ENCODE measurements at regions not wholly inside any gene's neighbourhood (a gene's known extent, or its start where the extent isn't known, plus 50 kb on each side); places are given as distances from the start of the nearest gene placed in this dataset.
"Not testable (repeated sequence)": the region's sequence is repeated elsewhere in the genome, so short reads cannot be mapped to it uniquely, and the experiment has no call there.

- DNase-seq (ENCODE audit: low read depth): no peak
These were observed 172.3 kb upstream of the TSC22D1 start for GRCh38 chr13:44748439-44748838.

DNA sequence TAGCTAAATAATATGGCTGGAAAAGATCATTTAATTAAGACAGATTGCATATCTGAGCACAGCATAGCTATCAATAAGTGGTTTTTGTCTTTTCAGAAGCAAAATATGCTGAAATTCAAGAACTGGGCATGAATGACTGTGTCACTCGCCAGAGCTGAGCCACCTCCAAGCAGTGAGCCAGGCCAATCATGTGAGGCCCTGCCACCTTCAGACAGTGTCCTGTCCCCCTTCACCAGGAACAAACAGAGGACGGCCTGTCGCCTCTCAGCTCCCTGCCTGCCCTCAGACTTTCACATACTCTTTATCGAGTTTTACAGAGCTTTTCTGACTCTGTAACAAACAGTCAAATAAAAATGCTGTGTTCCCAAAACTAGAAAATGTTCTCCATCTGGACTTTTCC, 171.0 kb upstream of the TSC22D1 start:
- DNase-seq (ENCODE audit: low read depth): no peak

- no peak for DNase-seq (ENCODE audit: low read depth)
These were observed 170.6 kb upstream of the TSC22D1 start for GRCh38 chr13:44746690-44747089.

GRCh38 chr13:44744880-44745633, 168.9 kb upstream of the TSC22D1 start:
- no peak for DNase-seq (ENCODE audit: low read depth)

- no peak for DNase-seq (ENCODE audit: low read depth)
These were observed 163.4 kb upstream of the TSC22D1 start for GRCh38 chr13:44739539-44739938.

- DNase-seq (ENCODE audit: low read depth): no peak
These were observed 163.0 kb upstream of the TSC22D1 start for GRCh38 chr13:44739120-44739519.

- DNase-seq (ENCODE audit: low read depth): no peak
These were observed 162.3 kb upstream of the TSC22D1 start for GRCh38 chr13:44738463-44738862.

DNA sequence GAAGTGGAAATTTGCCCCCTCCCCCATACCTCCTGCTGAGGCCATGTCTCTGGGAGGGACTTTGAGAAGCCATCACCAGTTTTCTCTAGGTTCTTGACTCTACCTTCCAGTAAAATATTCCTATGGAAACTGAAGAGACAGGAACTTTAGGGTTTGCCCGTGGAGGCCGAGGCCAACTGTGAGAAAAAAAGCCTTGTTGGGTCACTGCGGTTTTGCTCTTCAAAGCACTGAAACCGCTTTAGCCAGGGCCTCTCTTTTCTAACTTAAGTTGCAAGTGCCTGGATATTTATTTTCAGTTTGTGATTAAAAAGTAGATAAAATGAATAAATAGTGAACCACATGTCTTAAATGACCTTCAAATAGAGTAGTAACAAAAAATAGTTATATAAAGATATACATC, 159.7 kb upstream of the TSC22D1 start:
- no peak for DNase-seq (ENCODE audit: low read depth)

DNA sequence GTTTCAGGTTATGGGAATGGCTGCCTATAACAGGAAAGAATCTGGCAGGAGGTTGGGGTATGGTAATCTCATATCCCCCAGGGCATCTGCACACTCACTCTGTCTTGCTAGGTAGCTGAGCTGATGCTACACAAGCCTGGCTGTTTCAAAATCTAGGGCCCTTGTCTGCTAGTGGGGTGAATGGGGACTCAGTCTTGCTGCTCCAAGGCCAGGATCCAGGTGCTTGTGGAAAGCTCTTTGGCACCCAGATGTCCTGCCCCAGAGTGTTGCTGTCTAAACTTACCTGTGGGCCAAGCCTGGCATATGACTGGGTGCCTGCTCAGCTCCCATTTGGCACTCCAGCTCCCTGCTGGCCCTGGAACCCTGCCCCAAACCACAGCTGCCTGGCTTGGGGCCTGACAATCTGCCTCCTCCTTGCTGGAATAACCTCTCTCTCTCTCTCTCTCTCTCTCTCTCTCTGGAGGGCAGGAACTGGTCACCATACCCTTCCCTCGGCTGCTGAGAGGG, 158.1 kb upstream of the TSC22D1 start:
- no peak for DNase-seq (ENCODE audit: low read depth)

DNA sequence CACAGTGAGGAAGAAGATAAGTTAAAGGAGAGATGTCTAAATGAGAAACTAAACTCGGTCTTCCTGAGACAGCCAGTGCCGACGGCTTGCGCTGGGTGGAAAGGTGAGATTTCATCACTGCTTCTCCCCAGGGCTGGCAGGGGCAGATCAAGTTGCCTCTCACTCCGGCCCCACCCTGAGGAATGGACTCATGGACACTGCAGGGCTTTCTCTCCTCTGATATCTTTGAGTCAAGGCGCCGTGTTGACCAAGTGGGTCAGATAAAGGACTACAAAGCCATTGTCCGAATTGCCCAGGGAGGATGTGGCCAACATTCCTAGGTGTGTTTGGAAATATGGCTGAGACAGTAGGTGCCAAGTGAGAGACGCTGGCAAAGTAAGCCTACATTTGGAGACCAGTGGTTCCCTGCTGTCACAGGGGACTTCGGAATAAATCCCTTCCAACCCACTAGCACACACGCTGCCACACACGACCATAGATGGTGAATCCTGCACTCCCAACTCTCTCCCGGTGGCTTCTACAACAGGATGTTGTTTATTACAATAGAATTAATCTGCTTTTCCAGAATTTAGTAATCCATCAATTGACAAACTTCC, 156.5 kb upstream of the TSC22D1 start:
- DNase-seq (ENCODE audit: low read depth): no peak

DNA sequence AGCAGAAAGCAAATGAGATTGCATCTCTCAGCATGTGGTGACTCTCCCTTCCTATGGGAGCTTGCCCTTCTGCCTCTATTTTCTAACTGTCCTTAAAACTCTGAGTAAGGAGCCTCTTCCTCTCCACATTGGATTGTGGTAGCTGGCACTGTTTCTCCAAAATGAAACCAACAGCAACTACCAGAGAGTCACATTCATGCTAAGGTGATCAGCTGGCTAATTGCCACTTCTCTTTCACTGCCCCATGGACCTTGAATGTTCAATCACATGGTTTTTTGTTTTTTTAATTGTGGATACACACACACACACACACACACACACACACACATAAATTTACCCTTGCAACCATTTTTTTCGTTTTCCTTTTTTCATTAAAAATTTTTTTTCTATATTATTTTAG, 154.7 kb upstream of the TSC22D1 start:
- DNase-seq (ENCODE audit: low read depth): no peak

GRCh38 chr13:44730099-44730498, 154.0 kb upstream of the TSC22D1 start:
- no peak for DNase-seq (ENCODE audit: low read depth)

GRCh38 chr13:44727591-44727990, 151.5 kb upstream of the TSC22D1 start:
- DNase-seq (ENCODE audit: low read depth): not testable (repeated sequence)

DNA sequence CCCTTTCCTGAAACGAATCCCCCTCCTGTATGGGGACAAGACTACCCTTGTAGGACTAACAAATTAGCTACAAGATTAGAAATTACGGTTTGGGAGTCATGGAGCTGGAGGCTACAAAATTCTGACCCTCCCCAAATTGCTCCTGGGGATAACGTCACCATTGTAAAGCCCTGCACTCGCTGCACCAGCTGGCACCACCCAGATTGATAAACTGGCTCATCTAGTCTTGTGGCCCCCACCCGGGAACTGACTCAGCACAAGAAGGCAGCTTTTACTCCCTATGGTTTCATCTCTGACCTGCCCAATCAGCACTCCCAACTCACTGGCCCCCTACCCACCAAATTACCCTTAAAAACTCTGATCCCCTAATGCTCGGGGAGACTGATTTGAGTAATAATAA, 150.6 kb upstream of the TSC22D1 start:
- no peak for DNase-seq (ENCODE audit: low read depth)

GRCh38 chr13:44726214-44726613, 150.1 kb upstream of the TSC22D1 start:
- no peak for DNase-seq (ENCODE audit: low read depth)

GRCh38 chr13:44719857-44720671, 143.9 kb upstream of the TSC22D1 start:
- no peak for DNase-seq (ENCODE audit: low read depth)

- DNase-seq (ENCODE audit: low read depth): no peak
These were observed 142.3 kb upstream of the TSC22D1 start for GRCh38 chr13:44718467-44718866.

DNA sequence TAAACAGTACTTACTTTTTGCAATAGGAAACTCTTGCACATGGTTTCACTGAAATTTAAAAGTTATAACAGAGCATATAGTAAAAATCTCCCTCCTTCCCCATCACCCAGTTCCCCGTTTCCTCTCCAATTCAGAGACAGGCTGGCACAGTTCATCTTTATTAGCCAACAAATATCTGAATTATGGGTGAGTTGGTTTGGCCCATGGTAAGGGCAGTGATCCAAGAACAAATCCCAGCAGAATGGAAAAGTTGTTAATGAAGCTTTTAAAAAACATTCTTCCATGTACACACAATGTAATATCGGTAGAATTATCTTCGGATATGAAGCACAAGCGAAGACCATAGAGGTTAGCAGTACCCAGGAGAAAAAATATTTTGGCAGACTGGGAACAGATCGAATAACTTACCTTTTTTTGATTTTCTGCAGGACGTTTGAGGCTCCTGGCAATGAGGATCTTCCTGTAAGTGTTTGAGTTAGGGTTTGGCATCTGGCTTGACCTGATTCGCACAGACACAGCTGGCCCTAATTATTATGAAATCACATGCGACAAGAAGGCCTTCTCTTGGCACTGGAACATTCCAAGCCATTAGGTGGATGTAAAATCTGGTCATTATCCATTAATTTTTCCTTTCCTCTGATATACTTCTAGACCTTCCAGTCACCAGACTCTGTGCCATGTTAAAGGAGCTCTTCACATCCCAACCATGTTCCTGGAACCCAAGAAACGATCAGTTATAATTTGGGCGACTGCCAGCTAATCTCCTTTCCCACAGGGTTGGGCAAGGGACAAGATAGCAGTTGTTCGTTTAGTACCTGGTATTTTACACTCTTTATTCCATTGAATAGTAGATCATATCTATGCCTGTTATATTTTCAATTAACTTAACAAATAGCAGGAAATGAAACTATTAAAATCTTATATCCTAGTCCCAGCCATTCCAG, 139.4 kb upstream of the TSC22D1 start:
- DNase-seq (ENCODE audit: low read depth): no peak

GRCh38 chr13:44713788-44714469, 137.8 kb upstream of the TSC22D1 start:
- DNase-seq (ENCODE audit: low read depth): no peak

GRCh38 chr13:44711706-44712105, 135.6 kb upstream of the TSC22D1 start:
- DNase-seq (ENCODE audit: low read depth): no peak

DNA sequence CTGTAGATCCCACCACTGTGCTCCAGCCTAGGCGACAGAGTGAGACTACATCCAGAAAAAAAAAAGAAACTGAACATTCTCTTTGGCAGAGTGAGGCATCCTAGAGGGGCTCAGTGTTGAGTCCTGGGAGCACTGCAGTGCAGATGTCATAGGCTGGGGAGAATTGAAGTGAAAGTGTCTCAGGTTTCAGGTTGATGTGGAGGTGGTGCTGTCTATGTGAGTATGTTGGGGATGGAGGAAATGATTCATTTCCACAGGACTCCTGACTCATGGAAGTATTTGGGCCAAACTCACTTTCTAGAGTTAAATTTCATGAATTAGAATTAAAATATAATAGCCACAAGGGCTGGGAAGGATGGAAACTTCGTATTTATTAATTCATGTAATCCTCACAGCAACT, 134.4 kb upstream of the TSC22D1 start:
- no peak for DNase-seq (ENCODE audit: low read depth)

Measured in stimulated activated CD4-positive, alpha-beta T cell treated with anti-CD3 and anti-CD28 coated beads, Interleukin-2, amount 100 ng/mL, for 4 hours (primary cell).